SK-N-SH (cell line): ENCODE measurements at regions not wholly inside any gene's neighbourhood (a gene's known extent, or its start where the extent isn't known, plus 50 kb on each side); places are given as distances from the start of the nearest gene placed in this dataset.

ENCODE experiments used
- CTCF ChIA-PET: fragments of 300-600, 350-600 bp; formaldehyde crosslinking; extraction: SDS; loops from one replicate; lab custom pipeline; 2021; lab: Yijun Ruan, JAX
- POLR2A ChIA-PET: fragments of 350-600 bp; sonication (Branson Sonifier 250); formaldehyde crosslinking; extraction: SDS; loops from one replicate; lab custom pipeline; 2020; ENCODE audit warnings: antibody characterized with exemption, inconsistent platforms; lab: Yijun Ruan, JAX
- DNase-seq: peaks from one replicate; pipeline ENCODE4 v3.0.0; 2012
- H2AFZ ChIP-seq: fragments of 200-600 bp; sonication (generic); 2 replicates; pipeline ENCODE4 v1.8.1; 2016; ENCODE audit warnings: antibody characterized with exemption, mild to moderate bottlenecking, low read depth
- H3F3A ChIP-seq: fragments of 200-600 bp; sonication (generic); replicated peaks from 2 replicates; pipeline ENCODE3; 2016; ENCODE audit warnings: antibody characterized with exemption, mild to moderate bottlenecking; ENCODE audit not compliant: insufficient read depth
- H3K27ac ChIP-seq, 2 experiments: fragments of 200-500 bp in 1 of 2; fragments of 200-600 bp in 1 of 2; sonication (Bioruptor generic) in 1 of 2; sonication (generic), shearing (Covaris generic) in 1 of 2; 2 replicates each; pipeline versions ENCODE4 v1.5.1 to v1.6.1; 2014 to 2016; ENCODE audit warnings: low read depth in 2 of 2, inconsistent platforms in 1 of 2, low read length in 1 of 2, mild to moderate bottlenecking in 1 of 2, mixed read lengths in 1 of 2
- H3K27me3 ChIP-seq: fragments of 200-600 bp; sonication (generic), shearing (Covaris generic); 2 replicates; pipeline ENCODE4 v1.6.1; 2016; ENCODE audit warnings: mixed run types; ENCODE audit not compliant: insufficient read depth
- H3K36me3 ChIP-seq, 2 experiments: fragments of 200-500 bp in 1 of 2; fragments of 200-600 bp in 1 of 2; sonication (Bioruptor generic) in 1 of 2; sonication (generic) in 1 of 2; replicated peaks in 1 of 2; 2 replicates each; pipeline versions ENCODE3 to v1.5.1; 2014 to 2016; ENCODE audit warnings: low read length in 1 of 2, mild to moderate bottlenecking in 1 of 2; ENCODE audit not compliant: insufficient read depth in 2 of 2, control insufficient read depth in 1 of 2
- H3K4me1 ChIP-seq, 2 experiments: fragments of 200-500 bp in 1 of 2; fragments of 200-600 bp in 1 of 2; sonication (Bioruptor generic) in 1 of 2; sonication (generic), shearing (Covaris generic) in 1 of 2; 2 replicates each; pipeline versions ENCODE4 v1.5.1 to v1.6.1; 2014 to 2016; ENCODE audit warnings: low read depth in 1 of 2, low read length in 1 of 2, mixed run types in 1 of 2; ENCODE audit not compliant: insufficient read depth in 2 of 2, control insufficient read depth in 1 of 2
- H3K4me2 ChIP-seq: fragments of 200-600 bp; sonication (generic), shearing (Covaris generic); 2 replicates; pipeline ENCODE4 v1.6.1; 2017; ENCODE audit warnings: mixed run types
- H3K4me3 ChIP-seq, 2 experiments: fragments of 200-500 bp in 1 of 2; fragments of 200-600 bp in 1 of 2; sonication (Bioruptor generic) in 1 of 2; sonication (generic), shearing (Covaris generic) in 1 of 2; 2 replicates each; pipeline versions ENCODE4 v1.5.1 to v1.8.1; 2014 to 2016; ENCODE audit warnings: low read depth in 2 of 2, inconsistent platforms in 1 of 2, low read length in 1 of 2, mild to moderate bottlenecking in 1 of 2, mixed read lengths in 1 of 2, moderate library complexity in 1 of 2
- H3K79me2 ChIP-seq: fragments of 200-600 bp; sonication (generic); 2 replicates; pipeline ENCODE4 v1.8.1; 2017; ENCODE audit warnings: mild to moderate bottlenecking; ENCODE audit not compliant: insufficient read depth
- H3K9ac ChIP-seq: fragments of 200-600 bp; sonication (generic); 2 replicates; pipeline ENCODE4 v1.6.1; 2017; ENCODE audit warnings: mixed run types
- H3K9me2 ChIP-seq: fragments of 200-600 bp; sonication (generic); 2 replicates; pipeline ENCODE4 v1.6.1; 2017; ENCODE audit warnings: mixed run types
- H3K9me3 ChIP-seq: fragments of 200-600 bp; sonication (generic); 2 replicates; pipeline ENCODE4 v1.6.1; 2017; ENCODE audit warnings: mixed run types, mild to moderate bottlenecking, moderate library complexity
- H4K20me1 ChIP-seq: fragments of 200-600 bp; sonication (generic); 2 replicates; pipeline ENCODE4 v1.6.1; 2017; ENCODE audit warnings: mild to moderate bottlenecking, mixed run types; ENCODE audit not compliant: insufficient read depth
- ELF1 ChIP-seq: IDR thresholded peaks from 2 replicates; pipeline ENCODE4 v1.4.0; 2012
- EP300 ChIP-seq, 2 experiments: IDR thresholded peaks; 2 replicates each; pipeline versions ENCODE4 v1.4.0 to v1.6.1; 2012; ENCODE audit warnings: borderline replicate concordance in 1 of 2, low read depth in 1 of 2, low read length in 1 of 2
- EZH2phosphoT487 ChIP-seq: fragments of 200-600 bp; sonication (generic); IDR thresholded peaks from 2 replicates; pipeline ENCODE4 v1.6.1; 2017; ENCODE audit warnings: low read depth, mixed run types, mild to moderate bottlenecking, antibody characterized with exemption, moderate library complexity, borderline replicate concordance
- FOXJ3 ChIP-seq: sonication (generic); formaldehyde crosslinking; IDR thresholded peaks from 2 replicates; pipeline ENCODE4 v1.5.1; 2020; ENCODE audit warnings: mild to moderate bottlenecking, missing genetic modification reagents
- FOXM1 ChIP-seq: IDR thresholded peaks from 2 replicates; pipeline ENCODE4 v1.4.0; 2012; ENCODE audit warnings: low read depth, mild to moderate bottlenecking
- IRF3 ChIP-seq: fragments of 150-350 bp; IDR thresholded peaks from 2 replicates; pipeline ENCODE4 v1.6.1; 2016; ENCODE audit warnings: mild to moderate bottlenecking, low read depth, low read length
- JUND ChIP-seq: IDR thresholded peaks from 2 replicates; pipeline ENCODE4 v1.4.0; 2012
- MAX ChIP-seq: IDR thresholded peaks from 2 replicates; pipeline ENCODE4 v1.4.0; 2012; ENCODE audit warnings: low read depth
- MXI1 ChIP-seq: IDR thresholded peaks from 2 replicates; pipeline ENCODE4 v1.6.1; 2012; ENCODE audit warnings: mild to moderate bottlenecking, low read depth, low read length, improper control_type of control experiment
- POLR2AphosphoS5 ChIP-seq: IDR thresholded peaks from 2 replicates; pipeline ENCODE4 v1.6.1; 2012; ENCODE audit warnings: low read depth, low read length
- RAD21 ChIP-seq: IDR thresholded peaks from 2 replicates; pipeline ENCODE4 v1.6.1; 2012; ENCODE audit warnings: mild to moderate bottlenecking, low read length
- SMC3 ChIP-seq: IDR thresholded peaks from 2 replicates; pipeline ENCODE4 v1.6.1; 2012; ENCODE audit warnings: low read depth, low read length, improper control_type of control experiment
- WGBS: methylation state at CpG from one replicate; pipeline ENCODE4 v1.1.6; 2017; ENCODE audit warnings: low lambda C conversion rate; 5-methylcytosine and 5-hydroxymethylcytosine counted together
- TF ChIP-seq, protein P1 (sequence below): IDR thresholded peaks from 2 replicates; pipeline ENCODE4; 2012
- TF ChIP-seq, protein P2 (sequence below): IDR thresholded peaks from 2 replicates; pipeline ENCODE4 v1.6.1; 2012; ENCODE audit warnings: mild to moderate bottlenecking, low read depth, low read length, moderate library complexity
- TF ChIP-seq, protein P3 (sequence below): fragments of 200-600 bp; sonication (generic); IDR thresholded peaks from 2 replicates; pipeline ENCODE4 v1.6.1; 2017; ENCODE audit warnings: antibody characterized with exemption, mild to moderate bottlenecking, moderate library complexity

- H3K9ac ChIP-seq = no peak overlapping the region
- no peaks in the 10 kb centered on the region for H4K20me1 ChIP-seq
- ChIA-PET CTCF (no interaction called here), POLR2A (no interaction called here)
- H3K4me1 ChIP-seq = no peaks in the 10 kb centered on the region
- TF ChIP-seq FOXM1 (no peak), SMC3 (no peak), MXI1 (no peak), JUND (no peak), IRF3 (no peak), ELF1 (no peak), RAD21 (no peak), EZH2phosphoT487 (no peak), MAX (no peak), EP300 (IDR thresholded peaks at IDR 0.05; ENCODE audit: borderline replicate concordance in 1 of 2, low read depth in 1 of 2, low read length in 1 of 2) (no peak), FOXJ3 (CRISPR knock-in tag) (no peak), POLR2AphosphoS5 (no peak)
- TF ChIP-seq, protein P1, sequence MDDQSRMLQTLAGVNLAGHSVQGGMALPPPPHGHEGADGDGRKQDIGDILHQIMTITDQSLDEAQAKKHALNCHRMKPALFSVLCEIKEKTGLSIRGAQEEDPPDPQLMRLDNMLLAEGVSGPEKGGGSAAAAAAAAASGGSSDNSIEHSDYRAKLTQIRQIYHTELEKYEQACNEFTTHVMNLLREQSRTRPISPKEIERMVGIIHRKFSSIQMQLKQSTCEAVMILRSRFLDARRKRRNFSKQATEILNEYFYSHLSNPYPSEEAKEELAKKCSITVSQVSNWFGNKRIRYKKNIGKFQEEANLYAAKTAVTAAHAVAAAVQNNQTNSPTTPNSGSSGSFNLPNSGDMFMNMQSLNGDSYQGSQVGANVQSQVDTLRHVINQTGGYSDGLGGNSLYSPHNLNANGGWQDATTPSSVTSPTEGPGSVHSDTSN = no peak
- TF ChIP-seq, protein P2, sequence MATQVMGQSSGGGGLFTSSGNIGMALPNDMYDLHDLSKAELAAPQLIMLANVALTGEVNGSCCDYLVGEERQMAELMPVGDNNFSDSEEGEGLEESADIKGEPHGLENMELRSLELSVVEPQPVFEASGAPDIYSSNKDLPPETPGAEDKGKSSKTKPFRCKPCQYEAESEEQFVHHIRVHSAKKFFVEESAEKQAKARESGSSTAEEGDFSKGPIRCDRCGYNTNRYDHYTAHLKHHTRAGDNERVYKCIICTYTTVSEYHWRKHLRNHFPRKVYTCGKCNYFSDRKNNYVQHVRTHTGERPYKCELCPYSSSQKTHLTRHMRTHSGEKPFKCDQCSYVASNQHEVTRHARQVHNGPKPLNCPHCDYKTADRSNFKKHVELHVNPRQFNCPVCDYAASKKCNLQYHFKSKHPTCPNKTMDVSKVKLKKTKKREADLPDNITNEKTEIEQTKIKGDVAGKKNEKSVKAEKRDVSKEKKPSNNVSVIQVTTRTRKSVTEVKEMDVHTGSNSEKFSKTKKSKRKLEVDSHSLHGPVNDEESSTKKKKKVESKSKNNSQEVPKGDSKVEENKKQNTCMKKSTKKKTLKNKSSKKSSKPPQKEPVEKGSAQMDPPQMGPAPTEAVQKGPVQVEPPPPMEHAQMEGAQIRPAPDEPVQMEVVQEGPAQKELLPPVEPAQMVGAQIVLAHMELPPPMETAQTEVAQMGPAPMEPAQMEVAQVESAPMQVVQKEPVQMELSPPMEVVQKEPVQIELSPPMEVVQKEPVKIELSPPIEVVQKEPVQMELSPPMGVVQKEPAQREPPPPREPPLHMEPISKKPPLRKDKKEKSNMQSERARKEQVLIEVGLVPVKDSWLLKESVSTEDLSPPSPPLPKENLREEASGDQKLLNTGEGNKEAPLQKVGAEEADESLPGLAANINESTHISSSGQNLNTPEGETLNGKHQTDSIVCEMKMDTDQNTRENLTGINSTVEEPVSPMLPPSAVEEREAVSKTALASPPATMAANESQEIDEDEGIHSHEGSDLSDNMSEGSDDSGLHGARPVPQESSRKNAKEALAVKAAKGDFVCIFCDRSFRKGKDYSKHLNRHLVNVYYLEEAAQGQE = no peak
- TF ChIP-seq, protein P3, sequence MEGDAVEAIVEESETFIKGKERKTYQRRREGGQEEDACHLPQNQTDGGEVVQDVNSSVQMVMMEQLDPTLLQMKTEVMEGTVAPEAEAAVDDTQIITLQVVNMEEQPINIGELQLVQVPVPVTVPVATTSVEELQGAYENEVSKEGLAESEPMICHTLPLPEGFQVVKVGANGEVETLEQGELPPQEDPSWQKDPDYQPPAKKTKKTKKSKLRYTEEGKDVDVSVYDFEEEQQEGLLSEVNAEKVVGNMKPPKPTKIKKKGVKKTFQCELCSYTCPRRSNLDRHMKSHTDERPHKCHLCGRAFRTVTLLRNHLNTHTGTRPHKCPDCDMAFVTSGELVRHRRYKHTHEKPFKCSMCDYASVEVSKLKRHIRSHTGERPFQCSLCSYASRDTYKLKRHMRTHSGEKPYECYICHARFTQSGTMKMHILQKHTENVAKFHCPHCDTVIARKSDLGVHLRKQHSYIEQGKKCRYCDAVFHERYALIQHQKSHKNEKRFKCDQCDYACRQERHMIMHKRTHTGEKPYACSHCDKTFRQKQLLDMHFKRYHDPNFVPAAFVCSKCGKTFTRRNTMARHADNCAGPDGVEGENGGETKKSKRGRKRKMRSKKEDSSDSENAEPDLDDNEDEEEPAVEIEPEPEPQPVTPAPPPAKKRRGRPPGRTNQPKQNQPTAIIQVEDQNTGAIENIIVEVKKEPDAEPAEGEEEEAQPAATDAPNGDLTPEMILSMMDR = no peak
- no peaks in the 10 kb centered on the region for H3K36me3 ChIP-seq
- H3K79me2 ChIP-seq = no peaks in the 10 kb centered on the region
- H2AFZ ChIP-seq = no peak overlapping the region
- no peak for DNase-seq
- WGBS = 1% methylated on average over 4 of the region's 4 CpGs
- no peaks in the 10 kb centered on the region for H3K9me2 ChIP-seq
- no peak overlapping the region for H3K4me3 ChIP-seq
- no peaks in the 10 kb centered on the region for H3K9me3 ChIP-seq
- H3K27me3 ChIP-seq = no peaks in the 10 kb centered on the region
- H3F3A ChIP-seq = no peaks in the 10 kb centered on the region
- no peak overlapping the region for H3K27ac ChIP-seq
- H3K4me2 ChIP-seq = no peak overlapping the region
Observed at GRCh38 chr7:144908943-144909556, 73.2 kb upstream of the TPK1 start.
